HT-29 (cell line): ENCODE measurements at regions not wholly inside any gene's neighbourhood (a gene's known extent, or its start where the extent isn't known, plus 50 kb on each side); places are given as distances from the start of the nearest gene placed in this dataset.
A peak's percentile ranks its signal among the peaks of the same experiment; 100 is the strongest.
"Not testable (repeated sequence)": the region's sequence is repeated elsewhere in the genome, so short reads cannot be mapped to it uniquely, and the experiment has no call there.

Experiments used
- DNase-seq: peaks from one replicate; pipeline ENCODE4 v3.0.0-alpha.2; 2015; ENCODE audit warnings: low spot score

GRCh38 chr3:67064105-67064504 is 66.0 kb downstream of the KBTBD8 start:
- no peak for DNase-seq

GRCh38 chr3:67067251-67067650 is 69.1 kb downstream of the KBTBD8 start:
- no peak for DNase-seq

- not testable (repeated sequence) for DNase-seq
Measured at GRCh38 chr3:67072640-67073039, 74.5 kb downstream of the KBTBD8 start.

- DNase-seq, result no peak
Measured at GRCh38 chr3:67073812-67074211, 75.7 kb downstream of the KBTBD8 start.

- DNase-seq, result no peak
Measured at GRCh38 chr3:67075295-67075694, 77.2 kb downstream of the KBTBD8 start.

- DNase-seq, result no peak
Measured at GRCh38 chr3:67076607-67077006, 78.5 kb downstream of the KBTBD8 start.

- no peak for DNase-seq
Measured at GRCh38 chr3:67077656-67078055, 79.5 kb downstream of the KBTBD8 start.

- DNase-seq, result no peak
Measured at GRCh38 chr3:67082533-67083024, 84.5 kb downstream of the KBTBD8 start.

GRCh38 chr3:67083277-67083676 is 85.2 kb downstream of the KBTBD8 start:
- no peak for DNase-seq

- no peak for DNase-seq
Measured at GRCh38 chr3:67087788-67088187, 89.7 kb downstream of the KBTBD8 start.

GRCh38 chr3:67090474-67090873 is 92.4 kb downstream of the KBTBD8 start:
- DNase-seq, result no peak

- no peak for DNase-seq
Measured at GRCh38 chr3:67093305-67093704, 95.2 kb downstream of the KBTBD8 start.

GRCh38 chr3:67094167-67094566 is 96.1 kb downstream of the KBTBD8 start:
- no peak for DNase-seq

GRCh38 chr3:67094774-67095173 is 96.7 kb downstream of the KBTBD8 start:
- DNase-seq, result no peak

- DNase-seq, result no peak
Measured at GRCh38 chr3:67104388-67104787, 106.3 kb downstream of the KBTBD8 start.

GRCh38 chr3:67106874-67107273 is 108.8 kb downstream of the KBTBD8 start:
- DNase-seq, result no peak

- peak; percentile 37 for DNase-seq
Measured at GRCh38 chr3:67109651-67110204, 111.6 kb downstream of the KBTBD8 start.

- peak; percentile 78 for DNase-seq
Measured at GRCh38 chr3:67113802-67114407, 115.8 kb downstream of the KBTBD8 start.

- DNase-seq, result no peak
Measured at GRCh38 chr3:67118122-67118521, 120.0 kb downstream of the KBTBD8 start.

GRCh38 chr3:67118635-67119034 is 120.5 kb downstream of the KBTBD8 start:
- DNase-seq, result no peak

- DNase-seq, result no peak
Measured at GRCh38 chr3:67123914-67124313, 125.8 kb downstream of the KBTBD8 start.

GRCh38 chr3:67127254-67127653 is 129.1 kb downstream of the KBTBD8 start:
- no peak for DNase-seq

- DNase-seq, result no peak
Measured at GRCh38 chr3:67142432-67142831, 144.3 kb downstream of the KBTBD8 start.

- DNase-seq, result no peak
Measured at GRCh38 chr3:67145738-67146137, 147.6 kb downstream of the KBTBD8 start.
